HG02852 (cell line): ENCODE measurements at regions not wholly inside any gene's neighbourhood (a gene's known extent, or its start where the extent isn't known, plus 50 kb on each side); places are given as distances from the start of the nearest gene placed in this dataset.
A peak's percentile ranks its signal among the peaks of the same experiment; 100 is the strongest.
"Not testable (repeated sequence)": the region's sequence is repeated elsewhere in the genome, so short reads cannot be mapped to it uniquely, and the experiment has no call there.

ENCODE experiments used
- ATAC-seq: cut with Tn5 transposase; IDR thresholded peaks from one replicate; pipeline ENCODE4 v1.9.1; 2021; ENCODE audit warnings: mild to moderate bottlenecking, moderate library complexity; ENCODE audit not compliant: unreplicated experiment

- not testable (repeated sequence) for ATAC-seq
Observed at GRCh38 chr2:114018464-114018863, 128.6 kb downstream of the ACTR3 start.

GRCh38 chr2:114020668-114021067 lies 130.8 kb downstream of the ACTR3 start:
- no peak for ATAC-seq

DNA sequence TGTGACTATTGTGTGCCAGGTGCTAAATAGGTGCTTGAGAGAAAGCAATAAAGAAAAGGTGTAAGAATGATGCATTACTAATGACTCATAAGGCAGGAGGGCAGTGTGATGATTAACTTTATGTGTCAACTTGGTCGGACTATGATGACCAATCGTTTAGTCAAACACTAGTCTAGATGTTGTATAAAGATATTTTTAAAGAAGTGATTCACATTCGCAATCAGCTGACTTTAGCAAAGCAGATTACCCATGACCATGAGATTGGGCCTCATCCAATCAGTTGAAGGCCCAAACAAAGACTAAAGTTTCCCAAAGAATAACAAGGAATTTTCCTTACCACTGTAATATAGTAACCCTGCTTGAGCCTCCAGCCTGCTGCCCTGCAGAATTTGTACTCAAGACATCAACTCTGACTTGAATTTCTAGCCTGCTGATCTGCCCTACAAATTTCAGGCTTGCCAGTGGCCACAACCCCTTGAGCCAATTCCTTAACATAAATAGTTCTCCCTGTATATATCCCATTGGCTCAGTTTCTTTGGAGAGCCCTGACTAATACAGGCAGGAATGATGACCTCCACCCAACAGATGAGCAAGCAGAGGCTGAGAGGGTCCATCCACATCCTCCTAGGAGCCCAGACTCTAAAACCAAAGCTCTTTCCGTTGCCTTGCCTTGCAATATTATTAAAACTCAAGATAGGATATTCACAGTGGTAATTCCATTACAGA lies 132.6 kb downstream of the ACTR3 start:
- ATAC-seq, result no peak

GRCh38 chr2:114024326-114024725 lies 134.4 kb downstream of the ACTR3 start:
- ATAC-seq, result no peak

DNA sequence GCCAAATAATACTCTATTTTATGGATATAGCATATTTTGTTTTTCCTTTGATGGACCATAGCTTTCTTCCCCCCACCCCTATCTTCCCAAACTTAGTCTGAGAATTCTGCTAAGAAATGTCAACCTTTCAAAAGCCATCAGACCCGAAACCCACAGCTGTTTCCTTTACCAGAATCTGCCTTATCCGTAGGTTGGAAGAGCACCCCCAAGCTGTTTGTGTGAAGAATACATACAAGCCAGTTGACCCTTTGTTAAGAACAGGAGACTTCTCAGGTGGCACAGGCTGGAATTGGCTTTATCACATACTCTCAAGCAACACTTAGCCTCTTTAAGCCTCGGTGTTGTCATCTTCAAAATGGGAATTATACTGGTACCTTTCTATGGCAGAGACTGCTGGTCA lies 135.1 kb downstream of the ACTR3 start:
- ATAC-seq, result no peak

DNA sequence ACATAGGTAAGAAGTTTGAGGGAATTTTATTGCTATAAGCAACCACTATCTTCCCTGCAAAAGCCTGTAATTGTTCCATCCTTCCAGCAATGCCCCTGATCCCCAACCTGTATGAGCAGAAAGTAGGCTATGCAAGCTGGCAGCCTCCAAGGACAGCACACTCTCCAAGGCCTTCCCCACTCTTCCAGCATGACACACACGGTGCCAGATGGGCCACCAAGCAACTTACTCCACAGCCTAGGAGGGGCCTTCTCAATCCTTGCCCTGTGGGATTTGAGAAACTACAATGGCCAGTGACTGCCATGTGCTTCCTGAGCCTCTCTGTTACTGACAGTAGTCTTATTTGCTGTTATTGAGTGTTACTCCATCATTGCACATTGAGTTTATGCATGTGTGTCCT lies 137.5 kb downstream of the ACTR3 start:
- ATAC-seq, result no peak

GRCh38 chr2:114031605-114032505 lies 142.0 kb downstream of the ACTR3 start:
- no peak for ATAC-seq

DNA sequence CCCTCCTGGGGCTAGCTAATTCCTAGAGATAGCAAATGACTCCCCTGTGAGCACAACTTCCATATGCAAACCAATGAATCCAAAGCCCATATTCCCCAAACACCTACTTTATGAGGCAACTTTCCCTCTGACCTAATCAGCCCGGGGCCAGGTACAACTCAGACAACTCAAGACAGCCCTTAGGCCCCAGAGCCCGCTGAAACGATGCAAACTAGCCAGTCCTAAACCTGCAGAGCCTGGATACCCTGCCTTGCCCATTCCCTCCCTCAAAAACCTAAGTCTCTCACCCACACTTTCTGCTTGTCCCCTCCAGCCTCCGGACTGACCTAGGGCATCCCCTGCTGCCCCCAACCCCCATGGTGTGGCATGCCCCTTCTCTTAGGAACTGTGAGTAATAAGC lies 142.8 kb downstream of the ACTR3 start:
- no peak for ATAC-seq

DNA sequence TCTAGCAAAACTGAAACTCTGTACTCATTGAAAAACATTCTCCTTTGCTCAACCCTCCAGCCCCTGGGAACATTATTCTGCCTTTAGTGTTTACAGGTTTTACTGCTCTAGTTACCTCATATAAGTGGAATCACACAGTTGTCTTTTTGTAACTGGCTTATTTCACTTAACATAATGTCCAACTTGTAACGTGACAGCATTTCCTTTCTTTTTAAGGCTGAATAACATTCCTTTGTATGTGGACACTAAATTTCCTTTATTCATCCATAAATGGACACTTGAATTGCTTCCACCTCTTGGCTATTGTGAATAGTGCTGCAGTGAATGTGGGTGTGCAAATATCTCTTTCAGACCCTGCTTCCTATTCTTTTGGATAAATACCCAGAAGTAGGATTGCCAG lies 144.9 kb downstream of the ACTR3 start:
- no peak for ATAC-seq

DNA sequence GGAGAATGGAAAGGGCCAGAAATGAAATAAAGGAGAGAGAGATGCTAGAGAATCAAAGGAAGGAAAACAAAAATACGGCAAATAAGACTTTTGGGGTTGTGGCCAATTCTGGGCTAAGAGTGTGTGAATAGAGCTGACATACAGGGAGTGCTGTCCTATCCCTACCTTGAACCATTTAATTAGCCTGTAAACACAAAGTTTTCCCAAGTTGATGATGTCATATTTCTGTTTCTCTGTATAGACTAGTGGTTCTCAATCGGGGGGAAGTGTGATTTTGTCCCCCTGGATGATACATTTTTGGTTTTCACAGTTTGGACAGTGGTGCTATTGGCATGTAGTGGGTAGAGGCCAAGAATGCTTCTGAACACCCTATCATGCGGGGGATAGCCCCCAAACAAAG lies 148.8 kb downstream of the ACTR3 start:
- ATAC-seq, result no peak

- ATAC-seq, result no peak
Observed at GRCh38 chr2:114039677-114040076, 149.8 kb downstream of the ACTR3 start.

DNA sequence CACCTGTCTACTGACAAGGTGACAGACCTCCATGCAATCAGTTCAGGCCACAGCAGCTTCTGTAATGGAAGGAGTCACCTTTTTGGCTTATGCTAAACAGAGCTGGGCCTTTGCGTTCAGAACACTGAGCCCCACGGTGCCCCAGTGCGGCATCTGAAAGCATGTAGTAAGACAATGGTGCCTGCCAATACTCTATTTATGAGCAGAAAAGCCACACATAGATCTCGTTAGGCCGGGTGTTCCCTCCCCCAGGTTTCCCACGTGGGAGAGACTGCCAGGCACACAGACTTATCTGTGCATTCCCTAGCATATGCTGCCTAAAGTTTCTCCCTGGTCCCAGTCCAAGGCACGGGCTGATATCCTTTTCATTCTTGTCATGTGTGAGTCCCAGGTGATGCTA lies 150.9 kb downstream of the ACTR3 start:
- ATAC-seq, result no peak

DNA sequence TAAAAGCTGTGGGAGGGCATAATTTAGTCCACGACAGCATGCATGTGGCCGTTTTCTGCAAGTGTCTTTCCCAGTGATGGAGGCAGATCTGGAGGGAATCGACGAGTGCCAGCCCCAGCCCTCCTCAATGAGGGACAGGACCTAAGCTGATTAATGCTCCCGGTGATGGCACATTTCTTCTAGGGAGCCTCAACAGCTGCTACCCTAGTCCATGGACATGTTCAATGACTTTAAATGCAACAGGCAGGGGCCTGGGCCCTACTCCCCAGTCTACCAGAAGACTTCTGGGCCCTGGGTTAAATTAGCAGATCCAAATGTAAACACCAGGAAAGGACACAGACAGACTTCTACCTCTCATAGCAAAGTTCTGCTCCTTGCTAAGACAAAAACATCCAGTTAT lies 155.1 kb downstream of the ACTR3 start:
- ATAC-seq, result no peak

DNA sequence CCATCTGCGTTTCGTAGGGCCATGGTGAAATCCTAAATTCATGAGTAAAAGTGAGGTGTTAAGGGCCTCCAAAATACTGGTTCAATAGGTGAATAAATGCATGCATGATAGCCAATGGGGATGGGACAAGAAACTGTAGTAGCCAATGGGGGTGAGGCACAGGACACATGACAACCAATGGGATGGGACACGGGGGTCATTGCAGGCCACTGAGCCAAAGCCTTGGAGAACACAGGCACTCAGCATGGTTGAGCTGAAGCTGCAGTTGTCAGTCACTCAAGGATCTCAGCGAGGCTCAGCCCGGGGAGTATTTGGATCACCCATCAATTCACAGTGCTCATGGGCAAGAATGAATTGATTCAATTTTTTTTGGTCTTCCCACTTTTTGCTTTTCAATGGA lies 156.5 kb downstream of the ACTR3 start:
- ATAC-seq, result no peak

- no peak for ATAC-seq
Observed at GRCh38 chr2:114046866-114047435, 157.1 kb downstream of the ACTR3 start.

DNA sequence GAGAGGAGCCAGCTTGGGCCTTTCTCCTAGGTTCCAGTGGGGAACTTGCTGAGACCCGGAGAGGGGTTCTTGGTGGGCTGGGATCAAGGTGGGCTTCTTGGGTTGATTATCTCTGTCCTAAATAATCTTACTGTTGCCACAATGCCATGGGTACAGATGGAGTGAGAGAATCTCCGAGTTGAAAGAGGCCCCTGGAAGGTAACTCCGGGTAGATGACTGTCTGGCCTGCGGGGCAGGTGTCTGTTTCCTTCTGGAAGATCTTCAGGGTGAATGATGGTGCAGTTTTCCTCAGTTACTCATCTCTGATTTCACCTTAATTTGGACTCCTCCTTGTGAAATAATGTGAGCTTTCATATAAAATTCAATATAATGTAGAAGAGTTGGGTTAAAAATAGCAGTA lies 159.4 kb downstream of the ACTR3 start:
- no peak for ATAC-seq

- no peak for ATAC-seq
Observed at GRCh38 chr2:114049826-114050225, 159.9 kb downstream of the ACTR3 start.

- ATAC-seq, result peak; percentile 95
Observed at GRCh38 chr2:114056294-114057143, 166.6 kb downstream of the ACTR3 start.

DNA sequence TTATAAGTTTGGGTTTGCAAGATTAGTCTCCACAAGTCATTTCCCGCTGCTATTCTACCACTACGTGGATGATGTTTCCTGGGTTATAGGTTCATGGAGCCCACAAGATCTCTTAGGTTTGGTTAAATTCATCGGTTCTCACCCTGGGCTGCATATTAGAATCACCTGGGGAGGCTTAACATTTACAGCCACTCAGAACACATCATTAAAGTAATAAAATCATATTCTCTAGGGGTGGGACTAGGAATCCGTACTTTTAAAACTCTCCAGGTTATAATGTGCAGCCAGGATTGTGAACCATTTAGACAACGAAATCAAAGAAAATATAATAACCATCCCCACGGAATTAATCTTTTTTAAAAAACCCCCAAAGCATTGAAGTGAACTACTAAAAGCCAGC lies 167.7 kb downstream of the ACTR3 start:
- ATAC-seq, result no peak

DNA sequence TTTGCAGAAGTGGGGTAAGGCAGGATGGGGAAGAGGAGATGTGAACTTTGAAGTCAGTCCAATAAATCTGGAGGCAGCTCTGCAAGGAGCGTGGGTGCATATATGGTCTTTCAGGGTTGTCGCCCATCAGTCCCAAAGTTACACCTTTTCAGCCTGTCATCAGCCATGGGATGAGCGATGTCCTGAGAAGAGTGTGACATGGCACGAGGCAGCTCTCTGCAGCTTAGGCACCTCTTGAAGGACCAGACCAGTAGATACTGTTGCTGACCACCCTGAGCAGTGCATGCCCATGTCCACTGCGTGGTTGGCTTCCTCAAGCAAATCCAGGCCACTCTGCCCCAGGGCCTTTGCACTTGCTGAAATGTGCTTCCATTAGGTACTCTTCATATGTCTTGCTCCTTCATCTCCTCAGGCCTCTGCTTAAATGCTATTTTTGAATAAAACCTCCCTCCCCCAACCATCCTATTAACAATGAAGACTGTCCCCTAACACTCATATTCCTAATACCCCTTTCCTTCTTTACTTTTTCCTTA lies 171.7 kb downstream of the ACTR3 start:
- no peak for ATAC-seq

DNA sequence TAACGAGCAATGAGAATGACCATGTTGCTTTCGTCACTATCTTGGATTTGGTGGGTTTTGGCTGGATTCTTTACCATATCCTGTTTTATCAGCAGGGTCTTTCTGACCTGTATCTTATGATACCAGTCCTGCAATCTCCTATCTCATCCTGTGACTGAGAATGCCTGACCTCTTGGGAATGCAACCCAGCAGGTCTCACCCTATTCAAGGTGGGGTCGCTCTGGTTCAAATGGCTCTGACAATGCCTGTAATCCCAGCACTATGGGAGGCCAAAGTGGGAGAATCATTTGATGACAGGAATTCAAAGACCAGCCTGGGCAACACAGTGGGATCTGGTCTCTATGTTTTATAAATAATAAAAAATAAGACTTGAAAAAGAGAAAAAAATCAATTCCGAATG lies 173.5 kb downstream of the ACTR3 start:
- no peak for ATAC-seq
